LNCAP (cell line): ENCODE measurements at regions not wholly inside any gene's neighbourhood (a gene's known extent, or its start where the extent isn't known, plus 50 kb on each side); places are given as distances from the start of the nearest gene placed in this dataset.

Source experiments
- TF ChIP-seq, protein P1 (sequence below): fragments of 450-650 bp; IDR thresholded peaks from 2 replicates; pipeline ENCODE4 v1.5.1; 2017; ENCODE audit warnings: mild to moderate bottlenecking

DNA sequence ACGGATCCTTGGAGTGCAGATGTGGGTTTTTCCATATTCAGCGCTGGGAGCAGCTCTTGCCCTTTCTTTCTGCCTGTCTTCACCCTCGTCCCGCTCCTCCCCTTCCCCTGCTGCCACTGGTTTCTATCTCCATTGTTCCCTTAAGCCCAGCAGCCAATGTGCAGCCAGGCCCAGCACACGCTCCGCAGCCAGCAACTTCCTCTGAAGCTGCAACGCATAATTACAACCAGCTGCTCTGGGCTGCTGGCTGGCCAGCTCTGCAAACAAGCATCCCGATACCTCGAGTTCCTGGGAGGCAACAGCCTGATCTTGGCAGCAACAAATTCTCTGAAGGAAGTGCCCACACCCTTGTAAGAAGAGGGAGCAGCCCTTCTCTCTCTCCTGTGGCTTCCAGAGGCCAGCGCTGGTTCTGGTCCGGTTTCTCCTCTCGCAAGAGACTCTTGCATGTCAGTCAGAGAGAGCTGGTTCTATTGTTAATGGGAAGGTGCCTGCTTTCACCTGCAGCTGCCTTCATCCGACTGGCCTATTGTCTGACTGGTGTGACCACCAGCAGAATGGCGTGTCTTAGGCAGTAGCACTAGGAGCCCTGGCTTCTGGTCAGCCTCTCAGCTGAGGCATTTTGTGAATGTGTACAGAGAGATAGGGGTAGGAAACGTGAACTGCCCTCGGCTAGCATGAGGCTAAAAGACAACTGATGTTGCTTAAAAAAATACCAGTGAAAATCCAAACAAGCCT lies 83.8 kb upstream of the MAML3 start:
- TF ChIP-seq, protein P1, sequence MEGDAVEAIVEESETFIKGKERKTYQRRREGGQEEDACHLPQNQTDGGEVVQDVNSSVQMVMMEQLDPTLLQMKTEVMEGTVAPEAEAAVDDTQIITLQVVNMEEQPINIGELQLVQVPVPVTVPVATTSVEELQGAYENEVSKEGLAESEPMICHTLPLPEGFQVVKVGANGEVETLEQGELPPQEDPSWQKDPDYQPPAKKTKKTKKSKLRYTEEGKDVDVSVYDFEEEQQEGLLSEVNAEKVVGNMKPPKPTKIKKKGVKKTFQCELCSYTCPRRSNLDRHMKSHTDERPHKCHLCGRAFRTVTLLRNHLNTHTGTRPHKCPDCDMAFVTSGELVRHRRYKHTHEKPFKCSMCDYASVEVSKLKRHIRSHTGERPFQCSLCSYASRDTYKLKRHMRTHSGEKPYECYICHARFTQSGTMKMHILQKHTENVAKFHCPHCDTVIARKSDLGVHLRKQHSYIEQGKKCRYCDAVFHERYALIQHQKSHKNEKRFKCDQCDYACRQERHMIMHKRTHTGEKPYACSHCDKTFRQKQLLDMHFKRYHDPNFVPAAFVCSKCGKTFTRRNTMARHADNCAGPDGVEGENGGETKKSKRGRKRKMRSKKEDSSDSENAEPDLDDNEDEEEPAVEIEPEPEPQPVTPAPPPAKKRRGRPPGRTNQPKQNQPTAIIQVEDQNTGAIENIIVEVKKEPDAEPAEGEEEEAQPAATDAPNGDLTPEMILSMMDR: no peak

DNA sequence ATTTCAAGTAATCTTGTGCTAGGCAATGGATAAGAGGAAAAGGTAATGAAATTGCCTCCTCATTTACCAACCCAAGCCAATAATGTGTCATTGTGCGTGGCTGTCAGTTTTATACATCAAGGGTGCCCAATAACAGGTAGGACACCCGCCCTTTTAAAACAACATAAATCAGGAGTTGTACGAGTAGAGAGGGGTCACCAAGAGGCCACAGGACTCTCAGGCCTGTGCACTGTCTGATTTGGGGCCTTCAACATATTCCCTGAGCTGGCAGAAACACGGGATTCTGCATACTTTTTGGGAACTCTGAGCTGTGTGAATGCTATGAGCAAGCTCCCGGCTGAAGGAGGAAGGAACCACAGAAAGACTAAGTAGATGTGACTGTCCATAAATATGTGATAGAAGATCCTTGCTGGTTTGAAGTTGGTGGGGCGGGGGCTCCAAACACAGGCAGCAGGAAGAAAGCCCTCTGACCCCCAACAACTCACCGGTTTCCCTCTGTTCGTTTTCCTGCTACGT lies 82.7 kb upstream of the MAML3 start:
- TF ChIP-seq, protein P1: no peak

DNA sequence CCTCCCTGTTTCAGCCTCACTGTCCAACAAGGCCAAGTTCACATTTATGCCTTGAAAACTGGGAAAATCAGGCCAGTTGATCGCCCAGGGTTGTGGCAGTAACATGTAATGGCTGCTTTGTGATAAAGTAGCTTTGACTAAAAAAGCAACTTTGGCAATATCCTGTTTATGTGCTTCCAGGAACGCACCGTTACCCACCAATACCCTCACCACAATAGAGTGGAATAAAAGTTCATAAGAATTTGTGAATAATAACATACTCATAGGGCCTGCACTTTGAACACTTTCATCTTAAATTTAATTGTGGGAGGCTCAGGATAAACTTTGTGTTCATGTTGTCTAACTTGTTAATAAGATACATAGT lies 80.7 kb upstream of the MAML3 start:
- TF ChIP-seq, protein P1: no peak

DNA sequence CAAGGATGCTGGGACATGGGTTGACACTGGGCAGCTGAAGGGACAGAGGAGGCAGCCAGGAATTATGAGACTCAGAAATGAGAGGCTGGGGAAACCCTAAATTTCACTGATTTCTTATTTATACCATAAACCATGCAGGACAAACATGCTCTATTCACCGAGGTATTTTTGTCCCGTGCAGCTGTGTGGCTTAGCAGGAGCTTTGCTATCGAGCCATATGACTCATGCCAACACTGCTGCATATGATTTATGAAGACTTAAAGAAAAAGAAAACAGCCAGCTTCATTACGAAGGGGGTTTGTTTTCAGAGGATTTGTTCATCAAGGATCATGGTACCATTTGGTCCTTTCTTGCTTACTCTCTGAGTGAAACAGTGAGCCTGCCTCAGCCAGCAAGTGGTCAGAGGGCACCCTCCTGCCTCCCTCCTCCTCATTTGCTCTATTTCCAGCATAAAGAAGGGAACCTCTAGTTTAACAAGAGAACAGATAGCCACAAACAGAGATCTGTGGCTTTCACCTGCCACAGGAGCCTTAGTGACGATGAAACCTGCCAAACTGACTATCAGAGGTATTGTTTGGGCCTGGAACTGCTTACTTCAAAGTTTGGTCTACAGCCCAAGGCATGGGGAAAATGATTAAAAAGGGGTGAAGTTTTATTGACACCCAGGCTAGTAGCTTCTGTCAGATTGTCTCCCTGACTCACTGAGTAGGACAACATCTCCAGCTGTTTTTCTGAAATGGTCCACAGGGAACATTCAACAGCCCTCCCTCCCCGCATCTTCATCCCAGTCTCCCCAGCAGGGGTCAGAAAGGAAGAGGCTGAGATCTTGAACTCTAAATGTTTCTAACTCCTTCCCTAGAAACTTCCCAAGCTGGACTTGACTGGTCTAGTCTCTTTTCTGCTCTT lies 80.1 kb upstream of the MAML3 start:
- TF ChIP-seq, protein P1: no peak

DNA sequence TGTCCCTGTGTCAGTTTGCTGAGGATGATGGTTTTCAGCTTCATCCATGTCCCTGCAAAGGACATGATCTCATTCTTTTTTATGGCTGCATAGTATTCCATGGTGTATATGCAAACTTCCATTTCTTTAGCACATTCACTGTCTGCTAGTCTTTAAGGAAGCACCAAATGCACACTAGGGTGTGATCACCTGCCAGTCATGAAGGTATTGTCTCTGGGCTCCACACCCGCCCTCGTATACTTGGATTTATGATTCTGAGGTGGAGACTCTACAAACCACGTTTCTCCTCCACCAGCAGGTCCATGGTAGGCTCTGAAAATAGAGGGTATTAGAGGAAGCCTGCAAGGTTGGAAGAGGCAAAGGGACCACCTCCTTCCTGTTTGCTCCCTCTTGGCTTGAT lies 75.9 kb upstream of the MAML3 start:
- TF ChIP-seq, protein P1: no peak

DNA sequence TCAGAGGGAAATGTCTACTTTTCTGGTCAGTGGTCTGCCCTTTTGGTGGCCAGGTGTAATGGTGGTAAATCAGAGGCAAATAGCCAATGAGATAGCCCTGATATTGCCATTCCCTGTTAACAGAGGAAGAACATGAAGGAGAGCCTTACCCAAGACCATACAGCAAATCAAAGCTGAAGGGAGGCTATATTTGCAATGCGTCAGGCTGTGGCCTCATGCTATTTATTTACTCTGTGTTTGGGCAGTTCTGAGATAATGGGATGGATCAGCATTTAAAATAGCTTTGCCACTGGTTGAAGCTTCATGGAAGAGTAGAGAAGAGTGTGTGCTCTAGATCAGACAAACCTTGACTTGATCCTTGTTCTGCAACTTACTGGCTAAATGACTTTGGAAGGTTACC lies 73.3 kb upstream of the MAML3 start:
- TF ChIP-seq, protein P1: no peak

DNA sequence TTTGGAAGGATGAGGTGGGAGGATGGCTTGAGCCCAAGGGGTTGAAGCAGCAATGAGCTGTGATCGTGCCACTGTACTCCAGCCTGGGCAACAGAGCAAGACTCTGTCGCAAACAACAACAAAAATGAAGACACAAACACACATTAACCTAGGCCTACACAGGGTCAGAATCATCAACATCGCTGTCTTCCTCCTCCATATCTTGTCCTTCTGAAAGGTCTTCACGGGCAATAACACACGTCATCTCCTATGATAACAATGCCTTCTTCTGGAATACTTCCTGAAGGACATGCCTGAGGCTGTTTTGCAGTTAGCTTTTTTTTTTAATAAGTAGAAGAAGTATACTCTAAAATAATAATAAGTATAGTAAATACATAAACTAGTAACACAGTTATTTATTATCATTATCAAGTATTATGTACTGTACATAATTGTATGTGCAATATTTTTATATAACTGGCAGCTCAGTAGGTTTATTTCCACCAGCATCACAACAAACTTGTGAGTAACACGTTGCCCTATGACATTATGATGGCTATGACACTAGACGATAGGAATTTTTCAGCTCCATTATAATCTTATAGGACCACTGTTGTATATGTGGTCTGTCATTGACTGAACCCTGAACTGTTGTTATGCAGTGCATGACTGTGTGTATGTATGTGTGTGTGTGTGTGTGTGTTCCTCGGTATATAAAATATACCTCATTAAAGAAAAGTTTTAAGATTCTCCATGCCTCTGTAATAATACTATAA lies 69.2 kb upstream of the MAML3 start:
- TF ChIP-seq, protein P1: no peak
